Left ventricle myocardium inferior (tissue), 1 donor: ENCODE measurements at regions not wholly inside any gene's neighbourhood (a gene's known extent, or its start where the extent isn't known, plus 50 kb on each side); places are given as distances from the start of the nearest gene placed in this dataset.

Source experiments
- DNase-seq: peaks from one replicate; pipeline ENCODE4 v3.0.0-alpha.2; 2020
- H3K27ac ChIP-seq: fragments of 200-600 bp; replicated peaks from 2 replicates; pipeline ENCODE4 v1.8.0; 2021
- H3K27me3 ChIP-seq: fragments of 200-600 bp; 2 replicates; pipeline ENCODE4 v1.8.0; 2021; ENCODE audit warnings: low read depth
- H3K36me3 ChIP-seq: fragments of 200-600 bp; 2 replicates; pipeline ENCODE4 v1.8.0; 2021
- H3K4me1 ChIP-seq: fragments of 200-600 bp; 2 replicates; pipeline ENCODE4 v1.8.0; 2021
- H3K4me3 ChIP-seq: fragments of 200-600 bp; 2 replicates; pipeline ENCODE4 v1.8.0; 2021; ENCODE audit warnings: mild to moderate bottlenecking, moderate library complexity
- H3K9me3 ChIP-seq: fragments of 200-600 bp; replicated peaks from 2 replicates; pipeline ENCODE4 v1.8.0; 2021
- CTCF ChIP-seq: fragments of 200-600 bp; IDR thresholded peaks from 2 replicates; pipeline ENCODE4 v1.8.0; 2021; ENCODE audit warnings: antibody characterized with exemption, mild to moderate bottlenecking, borderline replicate concordance
- intact Hi-C: fragments of 100-400 bp; cut with micrococcal nuclease; formaldehyde crosslinking; loops from one replicate; pipeline ENCODE4 v1.11.0; 2022
- donor health status: DM: no; HTN: yes; CAD: no; lungs with severe emphysema.

DNA sequence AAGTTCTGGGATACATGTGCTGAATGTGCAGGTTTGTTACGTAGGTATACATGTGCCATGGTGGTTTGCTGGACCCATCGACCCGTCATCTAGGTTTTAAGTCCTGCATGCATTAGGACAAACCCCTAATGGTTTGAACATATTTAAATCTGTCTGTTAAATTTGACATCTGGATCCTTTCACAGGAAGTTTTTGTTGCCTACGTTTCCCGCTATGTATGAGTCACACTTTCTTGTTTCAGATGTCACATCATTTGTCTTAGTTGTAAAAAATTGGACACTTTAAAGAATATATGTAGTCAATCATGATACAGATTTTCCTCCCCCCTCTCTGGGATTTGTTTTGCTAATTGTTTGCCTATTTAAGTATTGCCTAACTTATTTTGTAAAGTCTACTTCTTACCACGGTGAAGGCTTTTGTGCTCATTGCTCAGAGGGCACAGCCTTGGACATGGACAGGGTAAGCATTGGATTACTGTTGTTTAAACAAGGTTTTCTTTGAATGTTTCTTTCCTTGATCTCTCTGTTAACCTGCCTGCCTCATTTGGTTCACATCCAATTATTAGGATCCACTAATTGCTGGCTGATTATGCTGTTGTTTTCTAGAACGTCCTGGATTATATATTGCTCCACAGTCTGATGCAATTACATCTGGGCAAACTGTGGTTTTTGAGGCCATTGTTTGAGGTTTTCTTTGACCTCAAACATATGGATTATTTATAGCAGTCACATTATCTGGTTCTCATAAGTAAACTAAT, 1441.4 kb downstream of the AACS start:
- H3K9me3 ChIP-seq = peaks cover 24% of the 10 kb centered on the region
- H3K27ac ChIP-seq = no peak overlapping the region
- H3K4me1 ChIP-seq = no peaks in the 10 kb centered on the region
- no peaks in the 10 kb centered on the region for H3K36me3 ChIP-seq
- DNase-seq = no peak
- intact Hi-C loops = no loop called here
- no peak for TF ChIP-seq CTCF
- no peak overlapping the region for H3K4me3 ChIP-seq
- no peaks in the 10 kb centered on the region for H3K27me3 ChIP-seq

DNA sequence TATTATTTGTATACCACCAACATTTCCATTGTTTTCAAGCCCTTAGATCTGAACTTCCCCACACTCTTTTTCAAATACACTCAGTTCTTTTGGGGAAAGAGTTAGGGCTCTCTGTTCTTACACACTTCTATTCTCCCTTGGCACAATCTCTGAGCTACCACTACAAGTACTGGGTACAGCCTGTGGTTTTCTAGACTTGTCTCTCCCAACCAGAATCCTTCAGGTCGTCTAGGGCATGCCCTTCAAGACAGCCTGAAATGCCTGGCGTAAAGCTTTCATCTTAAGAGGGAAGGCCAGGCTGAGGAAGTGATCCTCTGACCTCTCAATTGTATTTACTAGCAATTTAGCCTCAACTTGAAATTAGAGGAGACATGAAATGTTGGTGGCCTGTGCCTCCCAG, 1442.0 kb downstream of the AACS start:
- intact Hi-C loops = no loop called here
- DNase-seq = no peak
- no peaks in the 10 kb centered on the region for H3K36me3 ChIP-seq
- no peak for TF ChIP-seq CTCF
- no peak overlapping the region for H3K4me3 ChIP-seq
- no peaks in the 10 kb centered on the region for H3K27me3 ChIP-seq
- peaks cover 24% of the 10 kb centered on the region for H3K9me3 ChIP-seq
- H3K27ac ChIP-seq = no peak overlapping the region
- no peaks in the 10 kb centered on the region for H3K4me1 ChIP-seq

GRCh38 chr12:126509572-126509971, 1444.3 kb downstream of the AACS start:
- no peak for DNase-seq
- Histone ChIP-seq H3K4me1 (no peaks in the 10 kb centered on the region), H3K9me3 (peaks cover 24% of the 10 kb centered on the region), H3K4me3 (no peak overlapping the region), H3K36me3 (no peaks in the 10 kb centered on the region), H3K27ac (no peak overlapping the region), H3K27me3 (no peaks in the 10 kb centered on the region)
- intact Hi-C loops = no loop called here
- no peak for TF ChIP-seq CTCF

DNA sequence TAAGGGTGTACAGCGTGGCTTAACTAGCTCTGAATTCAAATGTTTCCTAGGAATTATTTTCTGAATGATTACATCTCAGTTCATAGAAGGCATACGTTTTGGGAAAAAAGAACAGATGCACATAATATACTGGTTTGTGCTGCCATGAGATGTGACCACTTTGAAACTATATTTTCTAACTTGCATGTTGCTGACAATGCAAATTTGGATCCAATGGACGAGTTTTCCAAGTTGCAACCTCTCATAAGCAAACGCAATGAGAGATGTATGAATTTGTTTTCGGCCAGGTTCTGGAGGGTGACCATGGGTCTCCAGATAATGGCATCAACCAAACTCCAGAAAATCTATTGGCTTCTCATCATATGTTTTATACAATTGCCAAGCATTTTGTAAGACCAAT, 1445.4 kb downstream of the AACS start:
- TF ChIP-seq CTCF = no peak
- intact Hi-C loops = no loop called here

GRCh38 chr12:126512916-126513913, 1448.0 kb downstream of the AACS start:
- DNase-seq = no peak
- no peaks in the 10 kb centered on the region for H3K27me3 ChIP-seq
- H3K36me3 ChIP-seq = no peaks in the 10 kb centered on the region
- TF ChIP-seq CTCF = no peak
- intact Hi-C loops = no loop called here
- no peak overlapping the region for H3K27ac ChIP-seq
- no peaks in the 10 kb centered on the region for H3K4me1 ChIP-seq
- no peak overlapping the region for H3K4me3 ChIP-seq
- H3K9me3 ChIP-seq = no peaks in the 10 kb centered on the region

More for the DNA sequence above, 1445.4 kb downstream of the AACS start:
- no peak for DNase-seq
- Histone ChIP-seq H3K9me3 (peaks cover 17% of the 10 kb centered on the region), H3K27me3 (no peaks in the 10 kb centered on the region), H3K27ac (no peak overlapping the region), H3K36me3 (no peaks in the 10 kb centered on the region), H3K4me1 (no peaks in the 10 kb centered on the region), H3K4me3 (no peak overlapping the region)
